ENCODE measurements at regions not wholly inside any gene's neighbourhood (a gene's known extent, or its start where the extent isn't known, plus 50 kb on each side); places are given as distances from the start of the nearest gene placed in this dataset.

DNA sequence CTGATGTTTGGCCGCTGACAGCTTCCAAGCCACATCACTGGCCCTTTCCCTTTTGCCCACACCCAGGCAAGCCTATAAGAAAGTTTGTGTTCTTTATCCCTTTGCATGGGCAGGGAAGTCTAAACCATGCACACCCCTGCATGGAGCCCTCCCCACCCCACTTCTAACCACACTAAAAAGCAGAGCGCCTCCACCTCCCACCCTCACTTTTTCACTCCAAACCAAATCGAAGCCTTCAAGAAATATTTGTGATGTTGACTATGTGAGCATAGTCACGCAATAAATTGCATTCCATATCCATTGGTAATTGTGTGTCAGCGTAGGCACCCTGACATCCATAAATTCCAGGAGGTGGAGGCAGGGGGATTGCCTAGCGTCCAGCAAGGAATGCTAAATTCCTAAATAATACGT is 104.4 kb upstream of the LSM14A start:
- Histone ChIP-seq H4K20me1 (ENCODE audit: insufficient read depth) (no peaks in the 10 kb centered on the region), H3K9ac (no peak overlapping the region), H3K4me3 (IDR thresholded peaks at IDR 0.05; ENCODE audit: insufficient read depth, low read depth, low read length) (no peak overlapping the region), H3K36me3 (ENCODE audit: insufficient read depth) (no peaks in the 10 kb centered on the region), H3K79me2 (ENCODE audit: insufficient read depth, low read depth) (no peaks in the 10 kb centered on the region), H3K27ac (no peak overlapping the region), H3K27me3 (ENCODE audit: insufficient read depth, low read depth) (no peaks in the 10 kb centered on the region), H3K4me2 (no peak overlapping the region), H3K4me1 (ENCODE audit: low read depth, poor library complexity, severe bottlenecking) (no peaks in the 10 kb centered on the region), H2AFZ (ENCODE audit: low read depth) (no peak overlapping the region)
- TF ChIP-seq, protein P1, sequence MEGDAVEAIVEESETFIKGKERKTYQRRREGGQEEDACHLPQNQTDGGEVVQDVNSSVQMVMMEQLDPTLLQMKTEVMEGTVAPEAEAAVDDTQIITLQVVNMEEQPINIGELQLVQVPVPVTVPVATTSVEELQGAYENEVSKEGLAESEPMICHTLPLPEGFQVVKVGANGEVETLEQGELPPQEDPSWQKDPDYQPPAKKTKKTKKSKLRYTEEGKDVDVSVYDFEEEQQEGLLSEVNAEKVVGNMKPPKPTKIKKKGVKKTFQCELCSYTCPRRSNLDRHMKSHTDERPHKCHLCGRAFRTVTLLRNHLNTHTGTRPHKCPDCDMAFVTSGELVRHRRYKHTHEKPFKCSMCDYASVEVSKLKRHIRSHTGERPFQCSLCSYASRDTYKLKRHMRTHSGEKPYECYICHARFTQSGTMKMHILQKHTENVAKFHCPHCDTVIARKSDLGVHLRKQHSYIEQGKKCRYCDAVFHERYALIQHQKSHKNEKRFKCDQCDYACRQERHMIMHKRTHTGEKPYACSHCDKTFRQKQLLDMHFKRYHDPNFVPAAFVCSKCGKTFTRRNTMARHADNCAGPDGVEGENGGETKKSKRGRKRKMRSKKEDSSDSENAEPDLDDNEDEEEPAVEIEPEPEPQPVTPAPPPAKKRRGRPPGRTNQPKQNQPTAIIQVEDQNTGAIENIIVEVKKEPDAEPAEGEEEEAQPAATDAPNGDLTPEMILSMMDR (conservative IDR thresholded peaks at IDR 0.05; ENCODE audit: low read depth, low read length): no peak

GRCh38 chr19:34075661-34076091 is 96.6 kb upstream of the LSM14A start:
- no peaks in the 10 kb centered on the region for H3K36me3 ChIP-seq (ENCODE audit: insufficient read depth)
- H3K79me2 ChIP-seq (ENCODE audit: insufficient read depth, low read depth): no peaks in the 10 kb centered on the region
- no peak overlapping the region for H2AFZ ChIP-seq (ENCODE audit: low read depth)
- no peak overlapping the region for H3K4me3 ChIP-seq (IDR thresholded peaks at IDR 0.05; ENCODE audit: insufficient read depth, low read depth, low read length)
- H3K9ac ChIP-seq: no peak overlapping the region
- TF ChIP-seq, protein P1 (conservative IDR thresholded peaks at IDR 0.05; ENCODE audit: low read depth, low read length): no peak
- no peak overlapping the region for H3K4me2 ChIP-seq
- no peaks in the 10 kb centered on the region for H4K20me1 ChIP-seq (ENCODE audit: insufficient read depth)
- no peaks in the 10 kb centered on the region for H3K4me1 ChIP-seq (ENCODE audit: low read depth, poor library complexity, severe bottlenecking)
- H3K27me3 ChIP-seq (ENCODE audit: insufficient read depth, low read depth): no peaks in the 10 kb centered on the region
- no peak overlapping the region for H3K27ac ChIP-seq

- H2AFZ ChIP-seq (ENCODE audit: low read depth): no peak overlapping the region
- no peaks in the 10 kb centered on the region for H4K20me1 ChIP-seq (ENCODE audit: insufficient read depth)
- H3K9ac ChIP-seq: no peak overlapping the region
- H3K4me3 ChIP-seq (IDR thresholded peaks at IDR 0.05; ENCODE audit: insufficient read depth, low read depth, low read length): no peak overlapping the region
- H3K4me2 ChIP-seq: no peak overlapping the region
- no peak overlapping the region for H3K27ac ChIP-seq
- H3K79me2 ChIP-seq (ENCODE audit: insufficient read depth, low read depth): no peaks in the 10 kb centered on the region
- H3K4me1 ChIP-seq (ENCODE audit: low read depth, poor library complexity, severe bottlenecking): no peaks in the 10 kb centered on the region
- no peaks in the 10 kb centered on the region for H3K27me3 ChIP-seq (ENCODE audit: insufficient read depth, low read depth)
- TF ChIP-seq, protein P1 (conservative IDR thresholded peaks at IDR 0.05; ENCODE audit: low read depth, low read length): no peak
- no peaks in the 10 kb centered on the region for H3K36me3 ChIP-seq (ENCODE audit: insufficient read depth)
Measured at GRCh38 chr19:34082289-34083077, 89.8 kb upstream of the LSM14A start.

DNA sequence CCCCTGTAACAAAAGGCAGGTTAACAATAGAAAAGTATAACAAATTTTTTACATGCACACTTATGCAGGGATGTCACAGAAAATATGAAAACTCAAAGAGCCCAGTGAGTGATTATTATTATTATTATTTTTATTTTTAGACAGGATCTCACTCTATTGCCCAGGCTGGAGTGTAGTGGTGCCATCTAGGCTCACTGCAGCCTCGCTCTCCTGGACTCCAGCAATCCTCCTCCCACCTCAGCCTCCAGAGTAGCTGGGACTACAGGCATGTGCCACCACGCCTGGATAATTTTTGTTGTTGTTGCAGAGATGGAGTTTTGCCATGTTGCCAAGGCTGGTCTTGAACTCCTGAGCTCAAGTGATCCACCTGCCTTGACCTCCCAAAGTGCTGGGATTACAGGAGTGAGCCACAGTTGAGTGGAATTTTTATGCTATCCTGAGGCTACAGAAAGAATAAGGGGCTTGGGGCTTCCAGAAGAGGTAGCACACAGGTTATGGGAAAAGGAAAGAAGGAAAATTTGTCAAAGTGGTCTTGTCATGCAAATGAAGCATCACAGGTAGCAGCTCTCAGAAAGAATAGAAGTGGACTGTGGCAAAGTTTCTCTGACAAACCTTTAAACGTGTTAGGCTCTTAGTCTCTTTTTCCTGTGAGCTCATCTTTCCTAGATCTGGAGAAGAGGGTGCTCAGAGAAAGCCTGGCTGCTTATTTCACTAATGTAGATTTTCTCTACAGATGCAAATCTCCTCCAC is 87.7 kb upstream of the LSM14A start:
- no peak overlapping the region for H3K4me3 ChIP-seq (IDR thresholded peaks at IDR 0.05; ENCODE audit: insufficient read depth, low read depth, low read length)
- TF ChIP-seq, protein P1 (conservative IDR thresholded peaks at IDR 0.05; ENCODE audit: low read depth, low read length): no peak
- no peak overlapping the region for H3K4me2 ChIP-seq
- no peaks in the 10 kb centered on the region for H4K20me1 ChIP-seq (ENCODE audit: insufficient read depth)
- no peak overlapping the region for H2AFZ ChIP-seq (ENCODE audit: low read depth)
- H3K9ac ChIP-seq: no peak overlapping the region
- no peaks in the 10 kb centered on the region for H3K79me2 ChIP-seq (ENCODE audit: insufficient read depth, low read depth)
- no peak overlapping the region for H3K27ac ChIP-seq
- no peaks in the 10 kb centered on the region for H3K27me3 ChIP-seq (ENCODE audit: insufficient read depth, low read depth)
- no peaks in the 10 kb centered on the region for H3K4me1 ChIP-seq (ENCODE audit: low read depth, poor library complexity, severe bottlenecking)
- H3K36me3 ChIP-seq (ENCODE audit: insufficient read depth): no peaks in the 10 kb centered on the region
